GM13976 (cell line): ENCODE measurements at regions not wholly inside any gene's neighbourhood (a gene's known extent, or its start where the extent isn't known, plus 50 kb on each side); places are given as distances from the start of the nearest gene placed in this dataset.

Experiments
- DNase-seq: peaks from one replicate; pipeline ENCODE4 v3.0.0; 2012; ENCODE audit warnings: low spot score
- in situ Hi-C: fragments of 300-500 bp; cut with MboI; formaldehyde crosslinking; loops from one replicate; pipeline ENCODE4 v1.12.0; 2022; ENCODE audit warnings: low sequenced_read_pairs, mixed read lengths, inconsistent platforms; ENCODE audit not compliant: unreplicated experiment
- TF ChIP-seq, protein P1 (sequence below): IDR thresholded peaks from 2 replicates; pipeline ENCODE4 v1.5.1; 2012; ENCODE audit warnings: borderline replicate concordance, mild to moderate bottlenecking; ENCODE audit not compliant: insufficient read depth; ENCODE audit errors: extremely low read depth, missing control alignments, control extremely low read depth

DNA sequence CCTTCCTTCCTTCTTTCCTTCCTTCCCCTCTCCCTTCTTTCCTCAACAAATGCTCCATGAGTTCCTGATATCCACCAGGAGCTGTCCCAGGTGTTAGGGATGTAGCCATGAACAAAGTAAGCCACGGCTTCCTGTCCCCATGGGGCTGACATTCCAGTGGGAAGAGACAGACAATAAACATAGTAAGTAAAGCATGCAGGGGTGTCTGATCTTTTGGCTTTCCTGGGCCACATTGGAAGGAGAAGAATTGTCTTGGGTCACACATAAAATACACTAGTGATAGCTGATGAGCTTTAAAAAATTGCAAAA lies 81.5 kb upstream of the ZBTB40 start:
- in situ Hi-C loops = no loop called here
- TF ChIP-seq, protein P1, sequence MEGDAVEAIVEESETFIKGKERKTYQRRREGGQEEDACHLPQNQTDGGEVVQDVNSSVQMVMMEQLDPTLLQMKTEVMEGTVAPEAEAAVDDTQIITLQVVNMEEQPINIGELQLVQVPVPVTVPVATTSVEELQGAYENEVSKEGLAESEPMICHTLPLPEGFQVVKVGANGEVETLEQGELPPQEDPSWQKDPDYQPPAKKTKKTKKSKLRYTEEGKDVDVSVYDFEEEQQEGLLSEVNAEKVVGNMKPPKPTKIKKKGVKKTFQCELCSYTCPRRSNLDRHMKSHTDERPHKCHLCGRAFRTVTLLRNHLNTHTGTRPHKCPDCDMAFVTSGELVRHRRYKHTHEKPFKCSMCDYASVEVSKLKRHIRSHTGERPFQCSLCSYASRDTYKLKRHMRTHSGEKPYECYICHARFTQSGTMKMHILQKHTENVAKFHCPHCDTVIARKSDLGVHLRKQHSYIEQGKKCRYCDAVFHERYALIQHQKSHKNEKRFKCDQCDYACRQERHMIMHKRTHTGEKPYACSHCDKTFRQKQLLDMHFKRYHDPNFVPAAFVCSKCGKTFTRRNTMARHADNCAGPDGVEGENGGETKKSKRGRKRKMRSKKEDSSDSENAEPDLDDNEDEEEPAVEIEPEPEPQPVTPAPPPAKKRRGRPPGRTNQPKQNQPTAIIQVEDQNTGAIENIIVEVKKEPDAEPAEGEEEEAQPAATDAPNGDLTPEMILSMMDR = no peak
- no peak for DNase-seq

DNA sequence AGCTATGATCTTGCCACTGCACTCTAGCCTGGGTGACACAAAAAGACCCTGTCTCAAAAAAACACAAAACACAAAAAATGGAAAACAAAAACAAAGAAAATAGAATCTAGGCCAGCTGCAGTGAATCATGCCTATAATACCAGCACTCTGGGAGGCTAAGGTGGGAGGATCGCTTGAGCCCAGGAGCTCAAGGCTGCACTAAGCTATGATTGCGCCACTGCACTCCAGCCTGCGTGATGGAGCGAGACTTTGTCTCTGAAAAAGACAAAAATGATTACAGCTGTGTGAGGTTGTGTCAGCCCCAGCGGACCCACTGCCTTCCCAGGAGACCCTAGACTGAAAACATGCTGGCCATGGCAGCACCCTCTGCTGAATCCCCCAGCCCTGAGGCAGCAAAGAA lies 80.2 kb upstream of the ZBTB40 start:
- TF ChIP-seq, protein P1 = no peak
- in situ Hi-C loops = no loop called here
- DNase-seq = no peak

DNA sequence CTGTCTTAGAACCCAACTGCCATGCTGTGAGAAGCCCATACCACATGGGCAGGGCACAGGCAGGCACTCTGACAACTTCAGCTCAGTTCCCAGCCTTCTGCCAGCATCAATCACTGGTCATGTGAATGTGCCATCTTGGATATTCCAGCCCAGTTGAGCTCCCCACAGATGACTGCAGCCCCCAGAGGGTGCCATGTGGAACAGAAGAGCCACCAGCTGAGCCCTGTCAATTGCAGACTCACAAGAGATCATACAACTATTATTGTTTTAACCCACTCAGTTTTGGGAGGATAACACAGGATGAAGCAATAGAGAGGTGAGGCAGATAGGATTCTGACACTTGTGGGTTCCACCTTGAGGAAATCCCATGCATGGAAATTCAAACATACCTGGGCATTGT lies 78.4 kb upstream of the ZBTB40 start:
- no peak for DNase-seq
- in situ Hi-C loops = no loop called here
- TF ChIP-seq, protein P1 = no peak

DNA sequence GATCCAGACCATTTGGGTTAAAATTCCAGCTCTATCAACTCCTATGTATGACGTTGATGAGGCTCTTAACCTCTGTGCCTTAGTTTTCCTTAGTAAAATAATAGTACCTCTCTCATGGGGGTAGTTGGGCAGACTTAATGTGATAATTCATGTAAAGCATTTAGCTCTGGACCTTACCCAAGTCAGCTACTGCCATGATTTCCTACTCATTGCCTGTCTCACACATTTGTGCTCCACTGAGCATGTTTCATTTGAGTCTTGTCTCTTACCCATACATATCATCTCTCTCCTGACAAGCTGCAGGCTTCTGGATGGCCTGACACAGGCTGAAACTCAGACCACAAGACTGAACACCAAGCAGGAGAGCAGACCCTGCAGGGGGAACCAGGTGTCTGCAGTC lies 77.7 kb upstream of the ZBTB40 start:
- in situ Hi-C loops = no loop called here
- TF ChIP-seq, protein P1 = no peak

DNA sequence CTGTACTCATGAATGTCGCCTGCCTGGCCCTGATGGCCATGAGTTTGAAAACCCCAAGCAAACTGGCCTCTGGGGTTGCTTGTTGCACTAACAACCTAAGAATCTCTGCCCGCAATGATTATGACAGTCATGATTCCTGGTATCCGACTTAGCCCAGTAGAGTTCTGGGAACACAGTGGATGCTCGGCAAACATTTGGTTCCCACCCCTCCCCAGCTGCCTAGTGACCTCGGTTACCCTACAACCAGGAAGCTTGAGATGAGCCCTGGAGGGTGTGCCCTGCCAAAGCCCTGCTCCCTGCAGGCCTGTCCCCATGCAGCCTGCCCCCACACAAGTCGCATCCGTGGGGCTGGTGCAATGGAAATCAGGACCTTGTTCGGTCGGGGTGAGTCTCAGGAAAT lies 76.0 kb upstream of the ZBTB40 start:
- in situ Hi-C loops = no loop called here
- no peak for DNase-seq
- TF ChIP-seq, protein P1 = no peak

More for the DNA sequence above, 77.7 kb upstream of the ZBTB40 start:
- no peak for DNase-seq

DNA sequence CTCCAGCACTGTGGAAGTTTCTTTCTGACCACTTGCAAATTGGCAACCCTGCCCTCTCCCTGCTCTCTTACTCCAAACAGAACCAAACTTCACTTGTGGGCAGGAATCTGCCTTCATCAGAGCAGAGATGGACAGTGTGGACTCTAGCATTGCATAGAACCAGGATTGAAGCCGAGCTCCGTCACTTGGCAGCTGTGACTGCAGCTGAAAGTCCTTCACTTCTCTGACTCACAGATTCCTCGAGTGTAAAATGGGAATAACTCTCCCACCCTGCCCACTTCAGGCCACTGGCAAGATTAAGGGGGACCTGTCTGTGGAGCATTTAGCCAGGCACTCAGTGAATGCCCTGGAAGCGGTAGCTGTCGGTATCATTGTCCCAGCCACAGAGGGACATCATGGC lies 75.7 kb upstream of the ZBTB40 start:
- TF ChIP-seq, protein P1 = no peak
- in situ Hi-C loops = no loop called here
- DNase-seq = no peak

DNA sequence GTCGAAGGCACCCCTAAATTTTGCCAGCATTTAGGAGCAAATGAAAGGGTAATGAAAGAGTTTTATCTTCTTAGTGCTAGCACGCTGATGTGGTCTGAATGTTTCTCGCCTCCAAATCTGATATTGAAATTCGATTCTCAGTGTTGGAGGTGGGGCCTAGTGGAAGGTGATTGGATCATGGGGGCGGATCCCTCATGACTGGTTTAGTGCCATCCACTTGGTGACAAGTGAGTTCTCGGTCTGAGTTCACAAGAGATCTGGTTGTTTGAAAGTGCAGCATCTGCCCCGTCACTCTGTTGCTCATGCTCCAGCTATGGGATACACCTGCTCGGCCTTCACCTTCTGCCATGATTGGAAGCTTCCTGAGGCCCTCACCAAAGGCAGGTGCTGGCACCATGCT lies 75.1 kb upstream of the ZBTB40 start:
- DNase-seq = no peak
- in situ Hi-C loops = no loop called here
- TF ChIP-seq, protein P1 = no peak
